AG08395 (cell line): ENCODE measurements at regions not wholly inside any gene's neighbourhood (a gene's known extent, or its start where the extent isn't known, plus 50 kb on each side); places are given as distances from the start of the nearest gene placed in this dataset.
"Not testable (repeated sequence)": the region's sequence is repeated elsewhere in the genome, so short reads cannot be mapped to it uniquely, and the experiment has no call there.

Source experiments
- DNase-seq: peaks from one replicate; pipeline ENCODE4 v3.0.0; 2012; ENCODE audit warnings: mixed read lengths, low spot score

GRCh38 chr16:16561532-16561931 lies 182.6 kb downstream of the NPIPA7 start:
- not testable (repeated sequence) for DNase-seq

DNA sequence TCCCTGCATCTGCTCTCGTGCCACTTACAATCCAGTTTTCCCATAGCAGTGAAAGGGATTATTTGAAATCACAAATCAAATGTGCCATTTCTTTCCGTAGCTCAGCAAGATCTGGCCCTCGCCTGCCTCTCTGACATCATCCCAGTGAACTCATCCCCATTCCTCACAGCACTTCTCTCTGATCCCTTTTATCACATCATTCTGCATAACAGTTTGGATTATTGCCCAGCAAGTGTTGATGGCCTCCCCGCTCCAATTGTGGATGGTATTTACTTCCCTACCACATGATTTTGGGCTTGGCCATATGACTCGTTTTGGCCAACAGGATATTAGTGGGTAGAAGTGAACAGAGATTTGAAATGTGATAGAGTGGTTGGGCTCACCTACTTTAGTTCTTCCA lies 185.0 kb downstream of the NPIPA7 start:
- not testable (repeated sequence) for DNase-seq

GRCh38 chr16:16565326-16565725 lies 186.4 kb downstream of the NPIPA7 start:
- DNase-seq: not testable (repeated sequence)

DNA sequence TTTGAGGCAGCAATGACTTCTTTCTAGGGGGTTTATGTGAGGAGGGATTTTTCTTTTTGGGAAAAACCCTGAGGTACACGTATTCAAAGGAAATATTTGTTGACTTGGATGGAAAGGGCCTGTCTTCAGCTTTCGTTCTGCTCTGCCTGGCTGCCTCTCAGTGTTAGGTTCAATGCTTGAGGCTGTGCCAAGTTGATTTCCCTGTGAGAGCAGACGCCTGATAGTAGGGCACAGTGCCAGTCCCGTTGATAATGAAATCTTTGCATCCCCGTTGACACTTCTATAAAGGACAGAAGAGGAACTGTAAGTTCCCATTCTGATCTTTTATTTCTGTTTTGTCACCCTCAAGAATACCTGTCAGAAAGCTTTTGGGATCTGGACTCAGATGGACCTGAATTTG lies 191.1 kb downstream of the NPIPA7 start:
- not testable (repeated sequence) for DNase-seq

GRCh38 chr16:16570874-16571273 lies 191.9 kb downstream of the NPIPA7 start:
- not testable (repeated sequence) for DNase-seq

- not testable (repeated sequence) for DNase-seq
Measured at GRCh38 chr16:16572130-16572774, 193.3 kb downstream of the NPIPA7 start.

- not testable (repeated sequence) for DNase-seq
Measured at GRCh38 chr16:16577062-16577461, 198.1 kb downstream of the NPIPA7 start.

DNA sequence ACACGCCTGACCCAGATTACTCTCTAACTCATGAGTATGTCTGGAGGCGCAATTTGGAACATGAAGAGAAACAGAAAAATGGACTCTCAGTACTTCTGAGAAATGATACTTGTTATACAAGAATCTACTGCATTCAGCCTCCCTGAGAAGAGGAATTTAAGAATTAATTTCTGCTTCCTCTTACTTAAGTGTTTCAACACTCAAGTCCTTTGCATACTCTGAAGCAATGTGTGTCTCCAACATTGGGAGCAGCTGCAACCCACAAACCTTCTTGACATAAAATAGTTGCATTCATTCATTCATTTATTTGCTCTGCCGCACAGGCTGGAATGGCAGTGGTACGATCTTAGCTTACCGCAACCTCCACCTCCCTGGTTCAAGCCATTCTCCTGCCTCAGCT lies 199.8 kb downstream of the NPIPA7 start:
- DNase-seq: no peak

- DNase-seq: not testable (repeated sequence)
Measured at GRCh38 chr16:16582916-16583315, 204.0 kb downstream of the NPIPA7 start.

DNA sequence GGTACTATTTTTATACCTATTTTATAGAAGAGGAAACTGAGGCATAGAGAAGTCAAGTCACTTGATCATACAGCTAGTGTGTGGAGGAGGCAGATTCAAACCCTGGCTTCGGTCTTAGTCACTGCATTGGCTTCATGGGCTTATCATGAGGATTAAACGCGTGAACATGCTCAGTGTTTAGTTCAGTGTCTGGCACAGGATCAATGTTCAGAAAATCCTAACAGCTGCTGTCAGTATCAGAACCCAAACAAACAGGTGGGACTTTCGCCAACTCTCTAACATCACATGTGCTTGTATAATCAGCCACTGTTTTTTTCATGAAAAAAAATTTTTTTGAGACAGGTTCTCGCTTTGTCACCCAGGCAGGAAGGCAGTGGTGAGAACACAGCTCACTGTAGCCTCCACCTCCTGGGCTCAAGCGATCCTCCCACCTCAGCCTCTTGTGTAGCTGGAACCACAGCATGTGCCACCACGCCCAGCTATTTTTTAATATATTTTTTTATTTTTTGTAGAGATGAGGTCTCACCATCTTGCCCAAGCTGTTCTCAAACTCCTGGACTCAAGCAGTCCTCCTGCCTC lies 207.2 kb downstream of the NPIPA7 start:
- DNase-seq: not testable (repeated sequence)

GRCh38 chr16:16586969-16587368 lies 208.0 kb downstream of the NPIPA7 start:
- not testable (repeated sequence) for DNase-seq

DNA sequence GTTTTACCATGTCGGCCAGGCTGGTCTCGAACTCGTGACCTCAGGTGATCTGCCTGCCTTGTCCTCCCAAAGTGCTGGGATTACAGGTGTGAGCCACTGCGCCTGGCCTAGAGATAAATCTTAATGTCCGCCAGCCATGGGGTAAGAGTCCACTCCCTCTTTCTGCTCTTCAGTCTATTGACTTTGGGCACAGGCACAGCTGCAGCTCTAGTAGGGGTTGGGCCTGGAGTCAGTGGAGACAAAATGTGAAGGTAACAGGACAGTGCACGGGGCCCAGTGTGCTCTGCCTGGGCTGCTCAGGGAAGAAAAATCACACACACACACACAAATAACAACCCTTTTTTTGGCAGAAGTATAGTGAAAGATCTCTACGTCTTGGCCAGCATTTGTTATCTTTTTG lies 209.5 kb downstream of the NPIPA7 start:
- not testable (repeated sequence) for DNase-seq

DNA sequence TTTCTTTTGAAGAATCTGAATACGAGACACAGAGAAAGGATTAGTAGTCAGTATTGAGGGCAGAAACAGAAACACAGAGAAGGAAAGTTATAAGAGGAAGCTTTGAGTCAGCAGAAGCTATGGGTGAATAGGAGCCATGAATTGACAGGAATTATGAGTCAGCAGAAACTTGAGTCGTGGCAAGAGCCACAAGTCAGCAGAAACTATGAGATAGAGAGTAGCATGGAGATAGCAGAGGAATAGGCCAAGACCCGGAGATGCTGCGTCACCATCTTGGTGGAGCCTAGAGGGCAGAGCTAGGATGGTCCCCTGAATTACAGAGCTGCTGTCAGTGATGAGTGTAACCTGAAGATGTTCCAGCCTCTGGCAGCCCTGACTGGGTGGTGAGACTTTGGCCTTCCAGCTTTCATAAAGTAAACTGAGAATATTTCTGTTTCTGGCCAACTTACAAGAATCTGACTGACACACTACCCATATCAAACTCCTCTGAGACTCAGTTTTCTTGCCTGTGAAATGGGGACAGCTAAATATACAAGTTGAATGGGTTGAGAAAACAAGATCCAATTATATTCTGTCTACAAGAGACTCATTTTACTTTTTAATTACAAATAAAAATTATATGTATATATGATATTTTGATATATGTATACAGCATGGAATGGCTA lies 211.8 kb downstream of the NPIPA7 start:
- DNase-seq: not testable (repeated sequence)

DNA sequence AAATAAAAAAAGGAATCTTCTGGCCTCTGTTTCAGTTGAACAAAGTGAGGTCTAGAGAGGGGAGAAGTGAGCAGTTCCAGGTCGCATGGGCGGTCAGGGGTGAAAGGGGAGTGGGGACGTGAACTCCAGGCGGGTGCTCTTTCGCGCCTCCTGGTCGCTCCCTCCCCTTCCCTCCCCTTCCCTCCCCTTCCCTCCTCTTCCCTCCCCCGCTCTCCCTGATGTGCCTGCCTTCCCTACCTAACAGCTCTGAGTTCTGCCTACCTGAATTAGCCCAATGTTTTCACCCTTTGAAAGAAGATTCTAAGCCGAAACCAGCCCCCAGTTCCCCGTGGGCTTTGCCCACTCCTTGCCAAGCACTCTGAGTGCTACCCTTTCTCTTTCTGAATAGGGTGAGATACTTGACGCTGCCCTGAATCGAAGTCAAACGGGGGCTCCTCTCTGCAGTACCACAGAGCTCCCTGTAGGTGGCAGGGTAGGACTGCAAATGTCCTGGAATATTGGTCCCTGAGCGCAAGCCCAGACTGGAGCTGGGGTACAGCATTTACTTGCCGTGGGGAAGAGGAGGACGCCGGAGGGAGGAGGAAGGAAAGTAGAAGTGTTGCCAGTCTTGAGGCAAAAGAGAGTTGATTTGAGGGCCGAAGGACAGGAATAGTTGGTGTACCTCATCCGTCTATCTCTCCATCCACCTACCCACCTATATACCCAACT lies 214.4 kb downstream of the NPIPA7 start:
- DNase-seq: not testable (repeated sequence)

DNA sequence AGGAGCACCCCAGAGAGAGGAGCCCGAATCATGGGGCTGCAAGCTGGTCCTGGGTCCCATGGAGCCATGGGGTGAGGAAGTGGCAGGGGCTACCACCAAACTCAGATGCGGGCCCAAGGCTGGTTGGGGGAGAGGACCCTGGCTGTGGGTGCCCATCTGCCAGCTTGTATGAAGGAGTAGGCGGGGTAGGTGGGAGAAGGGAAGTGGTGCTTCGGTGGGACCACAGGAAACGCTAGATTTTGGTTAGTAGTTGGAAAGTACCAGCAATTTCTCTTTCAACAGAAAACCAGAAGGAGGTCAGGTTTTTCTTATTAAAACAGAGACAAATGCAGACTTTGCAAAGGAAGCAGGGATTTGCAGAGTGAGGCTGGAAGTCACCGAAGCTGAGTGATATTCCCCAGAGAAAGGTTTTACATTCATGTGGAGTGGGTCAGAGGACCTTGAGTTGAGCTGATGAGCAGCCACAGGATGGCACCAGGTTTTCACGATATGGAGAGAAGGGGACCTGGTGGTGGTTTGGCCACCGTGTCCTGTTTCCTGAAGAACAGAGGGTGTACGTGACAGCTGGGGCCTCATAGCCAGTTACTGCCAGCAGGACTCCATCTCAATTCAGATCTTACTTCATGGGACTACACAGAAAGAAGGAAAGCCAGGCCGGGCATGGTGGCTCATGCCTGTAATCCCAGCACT lies 216.2 kb downstream of the NPIPA7 start:
- not testable (repeated sequence) for DNase-seq

GRCh38 chr16:16601239-16601638 lies 222.3 kb downstream of the NPIPA7 start:
- not testable (repeated sequence) for DNase-seq

- DNase-seq: not testable (repeated sequence)
Measured at GRCh38 chr16:16607401-16608082, 228.6 kb downstream of the NPIPA7 start.

DNA sequence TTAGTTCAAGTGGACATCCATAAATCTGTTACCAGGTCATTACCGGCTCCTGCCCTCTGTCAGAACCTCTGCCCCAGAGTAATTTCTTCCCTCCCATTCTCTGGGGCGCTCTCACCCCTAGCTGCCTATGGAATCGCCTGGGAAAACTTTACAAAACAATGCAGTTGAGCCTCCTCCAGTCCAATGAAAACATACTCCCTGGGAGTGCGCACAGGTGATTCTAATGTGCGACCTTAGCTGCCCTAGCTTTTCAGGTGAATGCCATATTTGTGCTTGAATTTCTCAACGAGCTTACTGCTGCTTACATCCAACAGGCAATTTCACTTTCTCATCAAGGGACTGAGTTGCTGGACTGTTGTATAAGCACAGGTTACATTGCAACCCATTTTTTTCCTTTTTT lies 230.7 kb downstream of the NPIPA7 start:
- DNase-seq: not testable (repeated sequence)

DNA sequence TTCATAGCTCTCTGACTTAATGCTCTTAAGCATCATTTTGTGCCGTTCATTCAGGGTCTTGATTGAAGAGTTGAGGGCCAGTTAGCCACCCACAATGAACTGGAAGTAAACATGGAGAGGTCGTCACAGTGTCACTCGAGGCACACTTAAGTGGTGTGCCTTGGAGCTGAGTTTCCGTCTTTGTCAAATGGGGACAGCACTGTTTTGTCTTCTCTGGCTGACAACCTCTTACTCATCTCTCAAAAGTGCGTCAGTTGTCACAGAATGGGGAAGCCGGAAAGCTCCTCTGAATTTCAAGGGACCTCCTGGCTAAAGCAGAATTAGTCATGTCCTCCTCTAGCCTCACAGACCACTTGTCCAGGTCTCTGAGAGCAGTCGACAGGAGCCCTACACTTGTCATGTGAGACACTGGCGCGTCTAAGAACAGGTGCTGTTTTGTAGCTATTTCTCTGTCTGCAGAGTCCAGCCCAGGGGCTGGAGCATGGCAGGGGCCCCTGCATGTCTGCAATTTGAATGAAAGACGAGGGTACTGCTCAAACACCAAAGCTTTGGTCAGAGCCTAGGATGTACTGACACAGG lies 231.5 kb downstream of the NPIPA7 start:
- DNase-seq: not testable (repeated sequence)

DNA sequence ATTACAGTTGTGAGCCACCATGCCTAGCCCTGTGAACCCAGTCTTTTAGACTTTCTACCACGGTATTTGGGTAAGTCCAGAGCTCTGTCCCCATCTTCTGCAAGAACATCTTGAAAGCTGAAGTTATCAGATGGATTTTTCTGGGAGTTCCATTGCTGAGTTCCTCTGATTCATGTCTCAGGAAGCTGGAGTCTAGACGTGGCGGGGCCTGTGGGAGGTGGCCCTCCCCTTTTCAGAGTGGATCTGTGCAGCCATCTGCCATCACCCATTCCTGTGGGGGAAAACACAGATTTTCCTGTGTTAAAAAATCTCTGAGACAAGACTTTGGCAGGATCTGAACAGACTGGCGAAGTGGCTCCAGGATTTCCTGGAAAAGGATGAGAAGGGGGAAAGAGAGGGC lies 234.3 kb downstream of the NPIPA7 start:
- not testable (repeated sequence) for DNase-seq

- DNase-seq: not testable (repeated sequence)
Measured at GRCh38 chr16:16614484-16614883, 235.5 kb downstream of the NPIPA7 start.
